KMS-11 (cell line): ENCODE measurements at regions not wholly inside any gene's neighbourhood (a gene's known extent, or its start where the extent isn't known, plus 50 kb on each side); places are given as distances from the start of the nearest gene placed in this dataset.

Source experiments
- H2AFZ ChIP-seq: fragments of 200-600 bp; sonication (generic); 2 replicates; pipeline ENCODE4 v1.6.1; 2016; ENCODE audit warnings: antibody characterized with exemption, mixed run types, low read depth
- H3K27ac ChIP-seq: fragments of 200-600 bp; sonication (generic); 2 replicates; pipeline ENCODE4 v1.6.1; 2016; ENCODE audit warnings: mild to moderate bottlenecking, mixed run types
- H3K27me3 ChIP-seq: fragments of 200-600 bp; sonication (generic); 2 replicates; pipeline ENCODE4 v1.6.1; 2017; ENCODE audit warnings: mild to moderate bottlenecking, low read depth, mixed run types, moderate library complexity; ENCODE audit not compliant: insufficient read depth
- H3K36me3 ChIP-seq: fragments of 200-600 bp; sonication (generic); 2 replicates; pipeline ENCODE4 v1.6.1; 2017; ENCODE audit warnings: mild to moderate bottlenecking, mixed run types; ENCODE audit not compliant: insufficient read depth
- H3K4me1 ChIP-seq: fragments of 200-600 bp; sonication (generic); 2 replicates; pipeline ENCODE4 v1.6.1; 2016; ENCODE audit warnings: mild to moderate bottlenecking, low read depth, mixed run types; ENCODE audit not compliant: poor library complexity, severe bottlenecking
- H3K4me2 ChIP-seq: fragments of 200-600 bp; sonication (generic); 2 replicates; pipeline ENCODE4 v1.7.0; 2016; ENCODE audit warnings: mild to moderate bottlenecking, mixed run types
- H3K4me3 ChIP-seq: fragments of 200-600 bp; sonication (generic); IDR thresholded peaks from 2 replicates; pipeline ENCODE4 v1.6.1; 2017; ENCODE audit warnings: low read depth, low read length, mixed read lengths; ENCODE audit not compliant: insufficient read depth
- H3K79me2 ChIP-seq: fragments of 200-600 bp; sonication (generic); 2 replicates; pipeline ENCODE4 v1.6.1; 2016; ENCODE audit warnings: low read depth, mixed run types; ENCODE audit not compliant: insufficient read depth
- H3K9ac ChIP-seq: fragments of 200-600 bp; sonication (generic); 2 replicates; pipeline ENCODE4 v1.6.1; 2016; ENCODE audit warnings: mild to moderate bottlenecking, mixed run types
- H4K20me1 ChIP-seq: fragments of 200-600 bp; sonication (generic); 2 replicates; pipeline ENCODE4 v1.6.1; 2016; ENCODE audit warnings: mild to moderate bottlenecking, mixed run types; ENCODE audit not compliant: insufficient read depth
- CTCF ChIP-seq: fragments of 200-600 bp; sonication (generic); conservative IDR thresholded peaks from 2 replicates; pipeline ENCODE4 v1.6.1; 2017; ENCODE audit warnings: low read depth, mild to moderate bottlenecking, antibody characterized with exemption, low read length, moderate library complexity, mixed read lengths

- Histone ChIP-seq H3K27me3 (no peaks in the 10 kb centered on the region), H3K9ac (no peak overlapping the region), H3K4me1 (no peaks in the 10 kb centered on the region), H3K4me2 (no peak overlapping the region), H3K36me3 (no peaks in the 10 kb centered on the region), H3K27ac (no peak overlapping the region), H2AFZ (no peak overlapping the region), H3K4me3 (no peak overlapping the region), H3K79me2 (no peaks in the 10 kb centered on the region), H4K20me1 (no peaks in the 10 kb centered on the region)
- TF ChIP-seq CTCF = no peak
Observed at GRCh38 chr7:153514032-153514431, 538.2 kb upstream of the DPP6 start.

GRCh38 chr7:153515359-153515758, 536.8 kb upstream of the DPP6 start:
- Histone ChIP-seq H3K27me3 (no peaks in the 10 kb centered on the region), H4K20me1 (no peaks in the 10 kb centered on the region), H3K9ac (no peak overlapping the region), H3K4me3 (no peak overlapping the region), H3K4me2 (no peak overlapping the region), H3K36me3 (no peaks in the 10 kb centered on the region), H3K4me1 (no peaks in the 10 kb centered on the region), H2AFZ (no peak overlapping the region), H3K79me2 (no peaks in the 10 kb centered on the region), H3K27ac (no peak overlapping the region)
- TF ChIP-seq CTCF = no peak

- no peak for TF ChIP-seq CTCF
- no peak overlapping the region for H3K27ac ChIP-seq
- no peaks in the 10 kb centered on the region for H3K4me1 ChIP-seq
- no peak overlapping the region for H2AFZ ChIP-seq
- no peak overlapping the region for H3K4me2 ChIP-seq
- H3K4me3 ChIP-seq = no peak overlapping the region
- no peak overlapping the region for H3K9ac ChIP-seq
- no peaks in the 10 kb centered on the region for H3K79me2 ChIP-seq
- H3K27me3 ChIP-seq = no peaks in the 10 kb centered on the region
- H3K36me3 ChIP-seq = no peaks in the 10 kb centered on the region
- no peaks in the 10 kb centered on the region for H4K20me1 ChIP-seq
Observed at GRCh38 chr7:153518201-153518984, 533.8 kb upstream of the DPP6 start.

- TF ChIP-seq CTCF = no peak
- Histone ChIP-seq H3K79me2 (no peaks in the 10 kb centered on the region), H3K9ac (no peak overlapping the region), H3K4me3 (no peak overlapping the region), H3K27me3 (no peaks in the 10 kb centered on the region), H3K27ac (no peak overlapping the region), H4K20me1 (no peaks in the 10 kb centered on the region), H3K4me1 (no peaks in the 10 kb centered on the region), H3K4me2 (no peak overlapping the region), H2AFZ (no peak overlapping the region), H3K36me3 (no peaks in the 10 kb centered on the region)
Observed at GRCh38 chr7:153521370-153521769, 530.8 kb upstream of the DPP6 start.
